HG02840 (cell line): ENCODE measurements at regions not wholly inside any gene's neighbourhood (a gene's known extent, or its start where the extent isn't known, plus 50 kb on each side); places are given as distances from the start of the nearest gene placed in this dataset.
"Not testable (repeated sequence)": the region's sequence is repeated elsewhere in the genome, so short reads cannot be mapped to it uniquely, and the experiment has no call there.

ENCODE experiments used
- ATAC-seq: cut with Tn5 transposase; IDR thresholded peaks from one replicate; pipeline ENCODE4 v1.9.1; 2021; ENCODE audit warnings: mild to moderate bottlenecking, moderate library complexity, moderate number of reproducible peaks; ENCODE audit not compliant: unreplicated experiment, low FRiP score

- ATAC-seq, result no peak
Observed at GRCh38 chr13:90686442-90686841, 661.0 kb upstream of the MIR17HG start.

- ATAC-seq, result no peak
Observed at GRCh38 chr13:90689111-90689510, 658.4 kb upstream of the MIR17HG start.

GRCh38 chr13:90690458-90691080 lies 656.9 kb upstream of the MIR17HG start:
- no peak for ATAC-seq

GRCh38 chr13:90696254-90696653 lies 651.2 kb upstream of the MIR17HG start:
- no peak for ATAC-seq

GRCh38 chr13:90696656-90697055 lies 650.8 kb upstream of the MIR17HG start:
- no peak for ATAC-seq

GRCh38 chr13:90700340-90700739 lies 647.1 kb upstream of the MIR17HG start:
- no peak for ATAC-seq

- no peak for ATAC-seq
Observed at GRCh38 chr13:90701264-90701663, 646.2 kb upstream of the MIR17HG start.

- ATAC-seq, result no peak
Observed at GRCh38 chr13:90702050-90702449, 645.4 kb upstream of the MIR17HG start.

GRCh38 chr13:90706631-90707030 lies 640.9 kb upstream of the MIR17HG start:
- ATAC-seq, result no peak

- no peak for ATAC-seq
Observed at GRCh38 chr13:90708128-90708527, 639.4 kb upstream of the MIR17HG start.

GRCh38 chr13:90709319-90709718 lies 638.2 kb upstream of the MIR17HG start:
- ATAC-seq, result no peak

- no peak for ATAC-seq
Observed at GRCh38 chr13:90710164-90710759, 637.2 kb upstream of the MIR17HG start.

GRCh38 chr13:90713441-90714133 lies 633.9 kb upstream of the MIR17HG start:
- ATAC-seq, result no peak

GRCh38 chr13:90715485-90715884 lies 632.0 kb upstream of the MIR17HG start:
- no peak for ATAC-seq

GRCh38 chr13:90717451-90717936 lies 630.0 kb upstream of the MIR17HG start:
- no peak for ATAC-seq

- no peak for ATAC-seq
Observed at GRCh38 chr13:90719461-90719860, 628.0 kb upstream of the MIR17HG start.

GRCh38 chr13:90721937-90722336 lies 625.5 kb upstream of the MIR17HG start:
- no peak for ATAC-seq

- ATAC-seq, result no peak
Observed at GRCh38 chr13:90723381-90723780, 624.1 kb upstream of the MIR17HG start.

GRCh38 chr13:90726375-90726774 lies 621.1 kb upstream of the MIR17HG start:
- ATAC-seq, result no peak

GRCh38 chr13:90732049-90732448 lies 615.4 kb upstream of the MIR17HG start:
- no peak for ATAC-seq

- ATAC-seq, result not testable (repeated sequence)
Observed at GRCh38 chr13:90734497-90734896, 613.0 kb upstream of the MIR17HG start.

- ATAC-seq, result no peak
Observed at GRCh38 chr13:90738881-90739280, 608.6 kb upstream of the MIR17HG start.
